ENCODE measurements at regions not wholly inside any gene's neighbourhood (a gene's known extent, or its start where the extent isn't known, plus 50 kb on each side); places are given as distances from the start of the nearest gene placed in this dataset.

DNA sequence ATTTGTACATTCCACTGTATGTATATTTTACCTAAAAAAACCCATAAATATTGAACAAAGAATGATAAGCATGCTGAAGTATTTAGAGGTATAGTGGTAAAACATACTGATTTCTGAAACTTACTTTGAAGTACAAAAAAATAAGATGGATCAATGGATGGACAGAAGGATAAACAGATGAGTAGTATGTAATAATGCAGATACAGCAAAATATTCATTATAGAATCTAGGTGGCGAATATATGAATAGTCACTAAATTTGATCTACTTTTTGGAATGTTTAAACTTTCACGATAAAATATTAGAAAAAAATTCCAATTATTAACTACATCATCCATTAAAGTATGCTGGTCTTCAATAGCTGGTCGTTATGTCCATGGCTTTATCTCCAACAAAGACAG lies 51.9 kb upstream of the GNB4 start:
- no peak overlapping the region for H3K4me3 ChIP-seq (ENCODE audit: low read length)
- no peak for DNase-seq (ENCODE audit: low read depth)
- no peak for TF ChIP-seq CTCF (IDR thresholded peaks at IDR 0.05; ENCODE audit: insufficient read depth, low read depth, low read length, missing control alignments)

GRCh38 chr3:179503640-179504039 lies 52.4 kb upstream of the GNB4 start:
- no peak overlapping the region for H3K4me3 ChIP-seq (ENCODE audit: low read length)
- DNase-seq (ENCODE audit: low read depth), result peak; percentile 39
- no peak for TF ChIP-seq CTCF (IDR thresholded peaks at IDR 0.05; ENCODE audit: insufficient read depth, low read depth, low read length, missing control alignments)

DNA sequence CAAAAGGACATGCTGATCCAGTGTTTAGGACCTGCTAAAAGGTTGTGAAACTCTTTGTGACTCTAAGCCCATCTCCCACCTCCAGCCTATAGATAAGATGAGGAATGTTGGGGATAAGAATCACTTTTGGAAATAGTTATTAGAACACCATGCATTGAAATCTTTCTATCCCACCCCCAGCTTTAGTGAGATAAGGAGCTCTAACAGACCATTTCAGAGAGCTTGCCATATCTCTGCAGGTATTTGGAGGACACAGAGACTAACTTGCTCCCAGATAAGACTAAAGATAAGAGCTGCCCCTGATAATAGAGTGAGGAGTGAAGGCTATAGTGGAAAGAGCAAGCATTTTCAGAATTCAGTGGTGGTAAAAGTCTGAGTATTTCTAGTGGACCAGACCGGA lies 53.1 kb upstream of the GNB4 start:
- no peak for TF ChIP-seq CTCF (IDR thresholded peaks at IDR 0.05; ENCODE audit: insufficient read depth, low read depth, low read length, missing control alignments)
- no peak for DNase-seq (ENCODE audit: low read depth)
- no peak overlapping the region for H3K4me3 ChIP-seq (ENCODE audit: low read length)

- peak; percentile 37 for DNase-seq (ENCODE audit: low read depth)
- no peak overlapping the region for H3K4me3 ChIP-seq (ENCODE audit: low read length)
- TF ChIP-seq CTCF (IDR thresholded peaks at IDR 0.05; ENCODE audit: insufficient read depth, low read depth, low read length, missing control alignments), result no peak
Observed at GRCh38 chr3:179505534-179505933, 54.3 kb upstream of the GNB4 start.

- DNase-seq (ENCODE audit: low read depth), result no peak
- no peak for TF ChIP-seq CTCF (IDR thresholded peaks at IDR 0.05; ENCODE audit: insufficient read depth, low read depth, low read length, missing control alignments)
- no peak overlapping the region for H3K4me3 ChIP-seq (ENCODE audit: low read length)
Observed at GRCh38 chr3:179506792-179507191, 55.5 kb upstream of the GNB4 start.

GRCh38 chr3:179509701-179510100 lies 53.0 kb upstream of the ACTL6A start:
- no peak for TF ChIP-seq CTCF (IDR thresholded peaks at IDR 0.05; ENCODE audit: insufficient read depth, low read depth, low read length, missing control alignments)
- H3K4me3 ChIP-seq (ENCODE audit: low read length), result no peak overlapping the region
- no peak for DNase-seq (ENCODE audit: low read depth)

DNA sequence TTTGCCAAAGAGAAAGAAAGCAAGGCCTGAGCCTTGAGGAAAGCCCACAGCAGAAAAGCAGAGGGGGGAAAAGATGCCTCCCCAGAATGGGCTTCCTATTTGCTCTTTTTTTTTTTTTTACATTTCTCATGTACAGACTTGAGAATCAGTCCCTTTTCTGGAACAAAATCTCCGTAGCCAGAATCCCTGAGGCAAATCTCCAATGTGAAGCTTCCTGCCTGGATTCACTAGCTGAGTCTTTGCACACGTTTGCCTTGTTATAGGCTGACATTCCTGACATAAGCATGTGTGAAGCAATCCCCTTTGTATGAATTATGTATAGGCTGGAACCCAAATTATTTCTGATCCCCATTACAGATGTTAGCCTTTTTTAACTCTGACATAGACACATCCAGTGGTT lies 52.2 kb upstream of the ACTL6A start:
- H3K4me3 ChIP-seq (ENCODE audit: low read length), result no peak overlapping the region
- DNase-seq (ENCODE audit: low read depth), result peak; percentile 51
- no peak for TF ChIP-seq CTCF (IDR thresholded peaks at IDR 0.05; ENCODE audit: insufficient read depth, low read depth, low read length, missing control alignments)

Data from epithelial cell of esophagus (primary cell).